Parathyroid adenoma (tissue), 2 donors: ENCODE measurements at regions not wholly inside any gene's neighbourhood (a gene's known extent, or its start where the extent isn't known, plus 50 kb on each side); places are given as distances from the start of the nearest gene placed in this dataset.

ENCODE experiments used
- H2AFZ ChIP-seq: fragments of 300-600 bp; sonication (generic); one replicate; pipeline ENCODE4 v1.7.0; 2017; ENCODE audit warnings: antibody characterized with exemption, mild to moderate bottlenecking
- H3K27ac ChIP-seq: fragments of 300-600 bp; sonication (generic); one replicate; pipeline ENCODE4 v1.7.0; 2017
- H3K27me3 ChIP-seq: fragments of 300-600 bp; sonication (generic); one replicate; pipeline ENCODE4 v1.7.0; 2017; ENCODE audit warnings: low read length; ENCODE audit not compliant: control insufficient read depth, insufficient read depth
- H3K36me3 ChIP-seq: fragments of 300-600 bp; sonication (generic); one replicate; pipeline ENCODE4 v1.7.0; 2017; ENCODE audit warnings: low read length; ENCODE audit not compliant: control insufficient read depth, insufficient read depth
- H3K4me1 ChIP-seq: fragments of 300-600 bp; sonication (generic); one replicate; pipeline ENCODE4 v1.7.0; 2017; ENCODE audit warnings: control low read depth
- H3K4me2 ChIP-seq: fragments of 300-600 bp; sonication (generic); one replicate; pipeline ENCODE4 v1.7.0; 2017; ENCODE audit warnings: low read length
- H3K4me3 ChIP-seq: fragments of 300-600 bp; sonication (generic); one replicate; pipeline ENCODE4 v1.7.0; 2017; ENCODE audit warnings: low read depth, low read length
- H3K79me2 ChIP-seq: fragments of 300-600 bp; sonication (generic); one replicate; pipeline ENCODE4 v1.7.0; 2017; ENCODE audit warnings: control low read depth
- H3K9ac ChIP-seq: fragments of 300-600 bp; sonication (generic); one replicate; pipeline ENCODE4 v1.7.0; 2017; ENCODE audit warnings: mild to moderate bottlenecking
- H3K9me3 ChIP-seq: fragments of 300-600 bp; sonication (generic); one replicate; pipeline ENCODE4 v1.7.0; 2017; ENCODE audit warnings: low read length; ENCODE audit not compliant: control insufficient read depth
- TF ChIP-seq, protein P1 (sequence below): fragments of 300-600 bp; sonication (generic); IDR thresholded peaks from one replicate; pipeline ENCODE4 v1.7.0; 2017; ENCODE audit warnings: antibody characterized with exemption, mild to moderate bottlenecking
- donor health status: primary hyperparathyroidism.

DNA sequence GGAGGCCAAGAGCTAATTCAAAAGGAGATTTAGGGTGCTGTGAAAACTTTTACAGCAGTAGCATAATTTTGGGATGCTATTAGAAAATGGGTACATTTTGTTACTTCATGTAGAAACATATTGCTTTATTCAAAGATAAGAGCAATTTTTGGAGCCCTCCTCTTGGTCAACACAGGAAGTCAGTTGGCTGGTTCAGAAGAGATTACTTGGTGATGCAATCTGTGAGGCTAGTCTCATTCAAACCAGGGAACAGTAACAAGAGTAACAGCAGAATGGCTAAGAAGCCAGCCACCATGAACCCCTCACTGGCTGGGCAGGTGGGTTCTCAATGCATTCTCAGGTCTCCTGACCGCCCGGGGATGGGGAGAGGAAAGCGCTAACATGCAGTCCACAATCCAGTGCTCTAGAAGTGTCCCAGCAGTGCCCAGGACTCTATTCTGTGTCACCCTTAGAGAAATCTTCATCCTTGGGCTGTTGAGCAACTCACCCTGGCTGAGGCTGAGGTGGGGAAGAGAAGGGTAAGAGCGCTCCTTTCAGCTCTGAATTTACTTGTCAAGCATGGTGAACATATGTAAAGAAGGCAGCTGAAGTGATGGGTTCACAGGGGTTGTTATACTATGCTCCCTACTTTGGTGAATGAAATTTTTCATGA lies 262.2 kb upstream of the UBASH3B start:
- H3K4me3 ChIP-seq, result no peak overlapping the region
- H3K4me1 ChIP-seq, result no peaks in the 10 kb centered on the region
- no peak overlapping the region for H2AFZ ChIP-seq
- H3K9ac ChIP-seq, result no peak overlapping the region
- no peak overlapping the region for H3K4me2 ChIP-seq
- no peaks in the 10 kb centered on the region for H3K36me3 ChIP-seq
- TF ChIP-seq, protein P1, sequence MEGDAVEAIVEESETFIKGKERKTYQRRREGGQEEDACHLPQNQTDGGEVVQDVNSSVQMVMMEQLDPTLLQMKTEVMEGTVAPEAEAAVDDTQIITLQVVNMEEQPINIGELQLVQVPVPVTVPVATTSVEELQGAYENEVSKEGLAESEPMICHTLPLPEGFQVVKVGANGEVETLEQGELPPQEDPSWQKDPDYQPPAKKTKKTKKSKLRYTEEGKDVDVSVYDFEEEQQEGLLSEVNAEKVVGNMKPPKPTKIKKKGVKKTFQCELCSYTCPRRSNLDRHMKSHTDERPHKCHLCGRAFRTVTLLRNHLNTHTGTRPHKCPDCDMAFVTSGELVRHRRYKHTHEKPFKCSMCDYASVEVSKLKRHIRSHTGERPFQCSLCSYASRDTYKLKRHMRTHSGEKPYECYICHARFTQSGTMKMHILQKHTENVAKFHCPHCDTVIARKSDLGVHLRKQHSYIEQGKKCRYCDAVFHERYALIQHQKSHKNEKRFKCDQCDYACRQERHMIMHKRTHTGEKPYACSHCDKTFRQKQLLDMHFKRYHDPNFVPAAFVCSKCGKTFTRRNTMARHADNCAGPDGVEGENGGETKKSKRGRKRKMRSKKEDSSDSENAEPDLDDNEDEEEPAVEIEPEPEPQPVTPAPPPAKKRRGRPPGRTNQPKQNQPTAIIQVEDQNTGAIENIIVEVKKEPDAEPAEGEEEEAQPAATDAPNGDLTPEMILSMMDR, result no peak
- no peaks in the 10 kb centered on the region for H3K9me3 ChIP-seq
- H3K79me2 ChIP-seq, result no peaks in the 10 kb centered on the region
- no peak overlapping the region for H3K27ac ChIP-seq
- H3K27me3 ChIP-seq, result no peaks in the 10 kb centered on the region

DNA sequence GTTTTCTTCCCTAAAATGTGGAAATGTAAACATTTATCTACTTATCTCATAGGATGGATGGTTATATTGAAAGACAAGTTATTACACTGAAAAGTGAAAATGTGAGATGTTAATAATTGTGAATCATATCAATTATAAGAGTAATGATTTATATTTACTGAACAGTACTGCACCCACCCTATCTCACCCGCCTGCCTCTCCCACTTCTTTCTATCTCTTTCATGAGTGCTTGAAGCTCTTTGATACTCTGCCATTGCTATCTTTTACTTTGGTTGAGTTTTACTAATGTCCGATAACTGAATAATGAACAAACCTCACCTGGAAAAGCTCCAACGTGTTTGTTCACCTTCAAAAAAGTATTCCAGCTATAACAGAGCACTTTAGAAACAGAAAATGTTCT lies 263.0 kb upstream of the UBASH3B start:
- no peak overlapping the region for H3K27ac ChIP-seq
- no peak overlapping the region for H3K9ac ChIP-seq
- no peaks in the 10 kb centered on the region for H3K9me3 ChIP-seq
- no peaks in the 10 kb centered on the region for H3K79me2 ChIP-seq
- H3K36me3 ChIP-seq, result no peaks in the 10 kb centered on the region
- no peak overlapping the region for H2AFZ ChIP-seq
- TF ChIP-seq, protein P1, result no peak
- no peak overlapping the region for H3K4me3 ChIP-seq
- H3K4me2 ChIP-seq, result no peak overlapping the region
- no peaks in the 10 kb centered on the region for H3K27me3 ChIP-seq
- H3K4me1 ChIP-seq, result no peaks in the 10 kb centered on the region

DNA sequence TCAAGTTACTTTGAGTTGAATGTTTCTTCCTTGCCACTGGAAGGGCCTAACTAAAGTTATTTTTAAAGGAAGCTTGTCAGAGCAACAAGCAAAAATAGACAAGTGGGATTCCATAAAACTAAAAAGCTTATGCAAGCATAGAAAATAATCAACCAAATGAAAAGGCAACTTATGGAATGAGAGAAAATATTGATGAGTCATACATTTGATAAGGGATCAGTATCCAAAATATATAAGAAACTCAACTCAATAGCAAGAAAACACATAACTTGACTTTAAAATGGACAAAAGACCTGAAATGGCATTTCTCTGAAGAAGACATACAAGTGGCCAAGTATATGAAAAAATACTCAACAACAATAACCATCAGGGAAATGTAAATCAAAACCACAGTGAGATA lies 264.5 kb upstream of the UBASH3B start:
- H3K4me3 ChIP-seq, result no peak overlapping the region
- H2AFZ ChIP-seq, result no peak overlapping the region
- H3K4me1 ChIP-seq, result no peaks in the 10 kb centered on the region
- no peaks in the 10 kb centered on the region for H3K36me3 ChIP-seq
- no peak overlapping the region for H3K9ac ChIP-seq
- H3K27me3 ChIP-seq, result no peaks in the 10 kb centered on the region
- H3K4me2 ChIP-seq, result no peak overlapping the region
- no peaks in the 10 kb centered on the region for H3K79me2 ChIP-seq
- TF ChIP-seq, protein P1, result no peak
- H3K9me3 ChIP-seq, result no peaks in the 10 kb centered on the region
- no peak overlapping the region for H3K27ac ChIP-seq

DNA sequence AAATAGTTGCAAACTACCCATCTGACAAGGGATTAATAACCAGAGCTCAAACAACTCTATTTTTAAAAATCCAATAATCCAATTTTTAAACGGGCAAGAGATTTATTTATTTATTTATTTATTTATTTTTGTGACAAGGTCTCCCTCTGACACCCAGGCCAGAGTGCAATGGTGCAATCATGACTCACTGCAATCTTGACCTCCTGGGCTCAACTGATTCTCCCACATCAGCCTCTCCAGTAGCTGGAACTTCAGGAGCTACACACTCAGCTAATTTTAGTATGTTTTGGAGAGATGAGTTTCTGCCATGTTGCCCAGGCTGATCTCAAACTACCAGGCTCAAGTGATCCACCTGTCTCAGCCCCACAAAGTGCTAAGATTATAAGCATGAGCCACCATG lies 267.2 kb upstream of the BLID start:
- Histone ChIP-seq H3K9me3 (no peaks in the 10 kb centered on the region), H3K9ac (no peak overlapping the region), H3K4me2 (no peak overlapping the region), H3K36me3 (no peaks in the 10 kb centered on the region), H3K27ac (no peak overlapping the region), H3K27me3 (no peaks in the 10 kb centered on the region), H3K4me1 (no peaks in the 10 kb centered on the region), H2AFZ (no peak overlapping the region), H3K79me2 (no peaks in the 10 kb centered on the region), H3K4me3 (no peak overlapping the region)
- TF ChIP-seq, protein P1, result no peak

DNA sequence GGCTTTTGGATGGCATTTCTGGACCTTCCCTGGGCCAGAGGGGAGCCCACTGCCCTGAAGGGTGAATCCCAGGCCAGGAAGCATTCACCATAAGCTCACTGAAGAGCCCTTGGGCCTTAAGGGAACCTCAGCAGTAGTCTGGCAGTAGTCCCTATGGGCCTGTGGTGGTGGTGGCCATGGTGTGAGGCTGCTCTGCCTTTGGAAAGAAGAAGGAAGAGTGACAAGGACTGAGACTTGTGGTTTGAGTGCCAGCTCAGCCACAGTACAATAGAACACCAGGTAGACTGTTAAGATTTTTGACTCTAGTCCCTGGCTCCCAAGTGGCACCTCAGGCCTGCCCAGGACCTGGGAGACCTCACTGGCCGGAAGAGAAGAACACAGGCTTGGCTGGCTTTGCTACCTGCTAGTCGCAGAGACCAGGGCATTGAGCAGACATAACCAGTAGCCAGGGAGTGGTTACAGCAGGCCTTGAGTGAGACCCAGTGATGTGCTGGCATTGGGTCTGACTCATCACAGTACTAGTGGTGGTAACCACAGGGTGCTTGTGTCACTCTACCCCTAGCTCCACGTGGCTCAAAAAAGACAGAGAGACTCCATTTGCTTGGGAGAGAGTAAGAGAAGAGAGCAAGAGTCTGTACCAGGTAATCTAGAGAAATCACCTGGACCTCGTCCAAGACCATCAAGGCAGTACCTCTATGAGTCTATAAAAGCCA lies 259.8 kb upstream of the BLID start:
- Histone ChIP-seq H3K27ac (no peak overlapping the region), H3K9me3 (no peaks in the 10 kb centered on the region), H2AFZ (no peak overlapping the region), H3K4me1 (no peaks in the 10 kb centered on the region), H3K4me3 (no peak overlapping the region), H3K9ac (no peak overlapping the region), H3K4me2 (no peak overlapping the region), H3K79me2 (no peaks in the 10 kb centered on the region), H3K27me3 (no peaks in the 10 kb centered on the region), H3K36me3 (no peaks in the 10 kb centered on the region)
- TF ChIP-seq, protein P1, result no peak
